H9 (cell line): ENCODE measurements at regions not wholly inside any gene's neighbourhood (a gene's known extent, or its start where the extent isn't known, plus 50 kb on each side); places are given as distances from the start of the nearest gene placed in this dataset.

ENCODE experiments used
- DNase-seq: peaks from one replicate; pipeline ENCODE4 v3.0.0-alpha.2; 2017
- H2AFZ ChIP-seq: one replicate; pipeline ENCODE4 v1.6.1; 2013; ENCODE audit warnings: mild to moderate bottlenecking, low read length, control low read depth, moderate library complexity
- H2AK5ac ChIP-seq: 2 replicates; pipeline ENCODE4 v1.6.1; 2013; ENCODE audit warnings: low read length, control low read depth, mixed read lengths; ENCODE audit not compliant: insufficient read length
- H2BK120ac ChIP-seq: one replicate; pipeline ENCODE4 v1.6.1; 2013; ENCODE audit warnings: low read depth, mild to moderate bottlenecking, low read length, control low read depth, inconsistent platforms; ENCODE audit not compliant: poor library complexity, severe bottlenecking
- H2BK12ac ChIP-seq: 2 replicates; pipeline ENCODE4 v1.6.1; 2013; ENCODE audit warnings: low read length, control low read depth, mixed read lengths, low read depth; ENCODE audit not compliant: insufficient read length
- H2BK15ac ChIP-seq: 2 replicates; pipeline ENCODE4 v1.6.1; 2013; ENCODE audit warnings: low read depth, low read length, control low read depth
- H2BK20ac ChIP-seq: one replicate; pipeline ENCODE4 v1.6.1; 2013; ENCODE audit warnings: low read depth, mild to moderate bottlenecking, low read length, control low read depth, inconsistent platforms; ENCODE audit not compliant: poor library complexity, severe bottlenecking
- H2BK5ac ChIP-seq: 2 replicates; pipeline ENCODE4 v1.6.1; 2013; ENCODE audit warnings: low read length, control low read depth, mixed read lengths; ENCODE audit not compliant: insufficient read length
- H3K14ac ChIP-seq: 2 replicates; pipeline ENCODE4 v1.6.1; 2013; ENCODE audit warnings: low read length, control low read depth; ENCODE audit not compliant: insufficient read depth
- H3K18ac ChIP-seq: 2 replicates; pipeline ENCODE4 v1.6.1; 2013; ENCODE audit warnings: low read depth, mild to moderate bottlenecking, mixed read lengths, low read length, control low read depth; ENCODE audit not compliant: insufficient read length
- H3K23ac ChIP-seq: 2 replicates; pipeline ENCODE4 v1.6.1; 2013; ENCODE audit warnings: low read length, control low read depth, mixed read lengths, low read depth; ENCODE audit not compliant: insufficient read length
- H3K23me2 ChIP-seq: 2 replicates; pipeline ENCODE4 v1.6.1; 2013; ENCODE audit warnings: low read depth, mild to moderate bottlenecking, mixed read lengths, low read length, control low read depth; ENCODE audit not compliant: insufficient read length, poor library complexity, severe bottlenecking
- H3K27ac ChIP-seq: 2 replicates; pipeline ENCODE4 v1.5.1; 2013; ENCODE audit warnings: low read length, control low read depth, mixed read lengths, low read depth; ENCODE audit not compliant: insufficient read length
- H3K27me3 ChIP-seq: 2 replicates; pipeline ENCODE4 v1.6.1; 2013; ENCODE audit warnings: low read length, control low read depth, inconsistent platforms; ENCODE audit not compliant: insufficient read depth
- H3K4ac ChIP-seq: 2 replicates; pipeline ENCODE4 v1.6.1; 2013; ENCODE audit warnings: low read depth, mild to moderate bottlenecking, control low read depth, inconsistent platforms, low read length, moderate library complexity
- H3K4me1 ChIP-seq: 2 replicates; pipeline ENCODE4 v1.6.1; 2013; ENCODE audit warnings: low read length, control low read depth, inconsistent platforms; ENCODE audit not compliant: insufficient read depth
- H3K4me2 ChIP-seq: 2 replicates; pipeline ENCODE4 v1.6.1; 2013; ENCODE audit warnings: low read length, control low read depth, mixed read lengths; ENCODE audit not compliant: insufficient read length, insufficient read depth
- H3K56ac ChIP-seq: 2 replicates; pipeline ENCODE4 v1.6.1; 2013; ENCODE audit warnings: low read depth, mild to moderate bottlenecking, mixed read lengths, low read length, control low read depth; ENCODE audit not compliant: insufficient read length
- H3K79me1 ChIP-seq: 2 replicates; pipeline ENCODE4 v1.6.1; 2013; ENCODE audit warnings: low read depth, mild to moderate bottlenecking, moderate library complexity, low read length, control low read depth, inconsistent platforms; ENCODE audit not compliant: insufficient read depth, poor library complexity, severe bottlenecking
- H3K79me2 ChIP-seq: 2 replicates; pipeline ENCODE4 v1.6.1; 2013; ENCODE audit warnings: low read length, control low read depth, inconsistent platforms; ENCODE audit not compliant: insufficient read depth
- H3K9ac ChIP-seq: 2 replicates; pipeline ENCODE4 v1.6.1; 2013; ENCODE audit warnings: low read length, control low read depth, mixed read lengths; ENCODE audit not compliant: insufficient read length; ENCODE audit errors: extremely low read depth
- H3K9me3 ChIP-seq: one replicate; pipeline ENCODE4 v1.6.1; 2013; ENCODE audit warnings: low read depth, low read length, inconsistent platforms; ENCODE audit not compliant: control insufficient read depth
- H3T11ph ChIP-seq: one replicate; pipeline ENCODE4 v1.6.1; 2013; ENCODE audit warnings: mild to moderate bottlenecking, low read length, control low read depth, inconsistent platforms
- H4K20me1 ChIP-seq: one replicate; pipeline ENCODE4 v1.6.1; 2013; ENCODE audit not compliant: control insufficient read depth, insufficient read length, insufficient read depth
- H4K5ac ChIP-seq: 2 replicates; pipeline ENCODE4 v1.6.1; 2013; ENCODE audit warnings: low read depth, mild to moderate bottlenecking, mixed read lengths, low read length, control low read depth; ENCODE audit not compliant: insufficient read length
- H4K8ac ChIP-seq: replicated peaks from 2 replicates; pipeline ENCODE4 v1.6.1; 2013; ENCODE audit warnings: low read length, control low read depth, mixed read lengths, low read depth; ENCODE audit not compliant: insufficient read length
- H4K91ac ChIP-seq: 2 replicates; pipeline ENCODE4 v1.6.1; 2013; ENCODE audit warnings: low read depth, mild to moderate bottlenecking, moderate library complexity, mixed read lengths, low read length, control low read depth; ENCODE audit not compliant: insufficient read length
- H3K27ac Mint-ChIP-seq, 3 experiments: 2 replicates in 2 of 3; 3 replicates in 1 of 3; pipeline ENCODE4 v1.8.0; 2020 to 2021; ENCODE audit warnings: mixed read lengths in 3 of 3, mild to moderate bottlenecking in 1 of 3, moderate library complexity in 1 of 3
- H3K27me3 Mint-ChIP-seq: 2 replicates; pipeline ENCODE4 v1.8.0; 2021; ENCODE audit warnings: low read depth, mild to moderate bottlenecking, moderate library complexity, mixed read lengths
- H3K36me3 Mint-ChIP-seq, 3 experiments: 2 replicates in 2 of 3; 3 replicates in 1 of 3; pipeline ENCODE4 v1.8.0; 2020 to 2021; ENCODE audit warnings: low read depth in 3 of 3, mixed read lengths in 3 of 3; ENCODE audit not compliant: insufficient read depth in 1 of 3
- H3K4me1 Mint-ChIP-seq, 2 experiments: 2 replicates each; pipeline ENCODE4 v1.8.0; 2020; ENCODE audit warnings: mixed read lengths in 2 of 2
- H3K4me3 Mint-ChIP-seq, 2 experiments: 2 replicates in 1 of 2; 3 replicates in 1 of 2; pipeline ENCODE4 v1.8.0; 2020 to 2021; ENCODE audit warnings: mild to moderate bottlenecking in 2 of 2, mixed read lengths in 2 of 2, moderate library complexity in 1 of 2
- H3K9me3 Mint-ChIP-seq, 2 experiments: 2 replicates in 1 of 2; 3 replicates in 1 of 2; pipeline ENCODE4 v1.8.0; 2020; ENCODE audit warnings: mild to moderate bottlenecking in 2 of 2, mixed read lengths in 2 of 2, moderate library complexity in 1 of 2
- CTCF ChIP-seq: fragments of 200-600 bp; sonication (generic); conservative IDR thresholded peaks from 3 replicates; pipeline ENCODE4 v1.8.0; 2021; ENCODE audit warnings: antibody characterized with exemption, mild to moderate bottlenecking
- WGBS: extraction: QIAGEN DNeasy Blood & Tissue Kit; methylation state at CpG from one replicate; pipeline ENCODE4 v1.1.7; 2013; ENCODE audit warnings: missing lambda C conversion rate, low lambda C conversion rate, mixed read lengths; ENCODE audit not compliant: insufficient read length; ENCODE audit errors: extremely low coverage; 5-methylcytosine and 5-hydroxymethylcytosine counted together

- no peak overlapping the region for H3K18ac ChIP-seq
- no peak overlapping the region for H3K23ac ChIP-seq
- no peak overlapping the region for H2BK5ac ChIP-seq
- H3K79me1 ChIP-seq = no peaks in the 10 kb centered on the region
- peaks cover 9 to 11% of the 10 kb centered on the region in 2 experiments for H3K4me1 Mint-ChIP-seq
- DNase-seq = no peak
- peaks cover 0 to under 1% (median 0%) of the 10 kb centered on the region in 3 experiments; a peak in 2 of 7 replicates for H3K36me3 Mint-ChIP-seq
- peak; percentile 37 for TF ChIP-seq CTCF
- WGBS = no CpG with 5 or more reads among the region's 22 CpGs
- H3K4me1 ChIP-seq = no peaks in the 10 kb centered on the region; the same call in 1 of the 2 replicates
- H3K9me3 ChIP-seq = no peaks in the 10 kb centered on the region
- no peak overlapping the region for H2BK20ac ChIP-seq
- no peak overlapping the region for H2BK120ac ChIP-seq
- no peaks in the 10 kb centered on the region for H4K20me1 ChIP-seq
- H3K27ac ChIP-seq = no peak overlapping the region
- H2BK15ac ChIP-seq = no peak overlapping the region
- peaks cover 0 to 2% of the 10 kb centered on the region in 2 experiments; a peak in 3 of 5 replicates for H3K9me3 Mint-ChIP-seq
- H4K5ac ChIP-seq = no peak overlapping the region
- no peak overlapping the region for H3K4me2 ChIP-seq
- H2AK5ac ChIP-seq = no peak overlapping the region
- H3K4me3 Mint-ChIP-seq = no peak overlapping the region
- peaks cover 7% of the 10 kb centered on the region; the same call in 1 of the 2 replicates for H3K27me3 ChIP-seq
- H3T11ph ChIP-seq = no peak overlapping the region
- H3K23me2 ChIP-seq = peaks cover 5% of the 10 kb centered on the region
- H2AFZ ChIP-seq = no peak overlapping the region
- peaks cover 55% of the 10 kb centered on the region for H3K27me3 Mint-ChIP-seq
- H4K8ac ChIP-seq = no peak overlapping the region
- H3K27ac Mint-ChIP-seq = no peak overlapping the region
- no peak overlapping the region for H2BK12ac ChIP-seq
- no peak overlapping the region for H4K91ac ChIP-seq
- H3K14ac ChIP-seq = no peak overlapping the region
- H3K79me2 ChIP-seq = no peaks in the 10 kb centered on the region
- H3K56ac ChIP-seq = no peak overlapping the region
- H3K9ac ChIP-seq = no peak overlapping the region
- no peak overlapping the region for H3K4ac ChIP-seq
These were observed 73.8 kb upstream of the GATA5 start for GRCh38 chr20:62549499-62550086.
